Tibial nerve (tissue), 3 donors: ENCODE measurements at regions not wholly inside any gene's neighbourhood (a gene's known extent, or its start where the extent isn't known, plus 50 kb on each side); places are given as distances from the start of the nearest gene placed in this dataset.

Experiments used
- POLR2A ChIP-seq, 2 donors: fragments of 450-650 bp; IDR thresholded peaks; one replicate each; pipeline ENCODE4 v1.6.1; 2017; ENCODE audit warnings: antibody characterized with exemption in 2 of 2, mild to moderate bottlenecking in 2 of 2, moderate library complexity in 2 of 2
- TF ChIP-seq, protein P1 (sequence below), 5 experiments: fragments of 200-600 bp in 3 of 5; fragments of 450-650 bp in 2 of 5; sonication (generic) in 3 of 5; IDR thresholded peaks; one replicate each; pipeline ENCODE4 v1.5.1; 2016 to 2019; ENCODE audit warnings: antibody characterized with exemption in 5 of 5, mild to moderate bottlenecking in 3 of 5, moderate library complexity in 2 of 5

DNA sequence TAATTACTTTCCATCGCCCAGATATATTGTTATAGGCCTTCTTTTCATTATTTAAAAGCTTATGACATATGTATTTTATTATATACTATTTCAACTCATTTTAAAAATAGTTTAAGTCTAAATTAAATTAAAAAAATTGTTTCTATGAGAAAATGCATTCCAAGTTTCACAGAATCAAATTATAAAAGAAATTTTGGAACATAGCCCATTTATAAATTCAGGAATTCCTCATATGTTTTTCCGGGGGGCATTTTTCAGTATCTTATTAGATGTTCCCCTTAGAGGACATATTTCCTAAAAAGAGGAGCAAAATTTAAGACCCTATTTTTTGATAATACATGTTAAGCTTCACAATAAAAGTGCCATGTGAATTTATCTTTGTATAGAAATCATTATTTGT is 119.9 kb upstream of the ATP2B1 start:
- TF ChIP-seq POLR2A (IDR thresholded peaks at IDR 0.05) = no peak
- TF ChIP-seq, protein P1, sequence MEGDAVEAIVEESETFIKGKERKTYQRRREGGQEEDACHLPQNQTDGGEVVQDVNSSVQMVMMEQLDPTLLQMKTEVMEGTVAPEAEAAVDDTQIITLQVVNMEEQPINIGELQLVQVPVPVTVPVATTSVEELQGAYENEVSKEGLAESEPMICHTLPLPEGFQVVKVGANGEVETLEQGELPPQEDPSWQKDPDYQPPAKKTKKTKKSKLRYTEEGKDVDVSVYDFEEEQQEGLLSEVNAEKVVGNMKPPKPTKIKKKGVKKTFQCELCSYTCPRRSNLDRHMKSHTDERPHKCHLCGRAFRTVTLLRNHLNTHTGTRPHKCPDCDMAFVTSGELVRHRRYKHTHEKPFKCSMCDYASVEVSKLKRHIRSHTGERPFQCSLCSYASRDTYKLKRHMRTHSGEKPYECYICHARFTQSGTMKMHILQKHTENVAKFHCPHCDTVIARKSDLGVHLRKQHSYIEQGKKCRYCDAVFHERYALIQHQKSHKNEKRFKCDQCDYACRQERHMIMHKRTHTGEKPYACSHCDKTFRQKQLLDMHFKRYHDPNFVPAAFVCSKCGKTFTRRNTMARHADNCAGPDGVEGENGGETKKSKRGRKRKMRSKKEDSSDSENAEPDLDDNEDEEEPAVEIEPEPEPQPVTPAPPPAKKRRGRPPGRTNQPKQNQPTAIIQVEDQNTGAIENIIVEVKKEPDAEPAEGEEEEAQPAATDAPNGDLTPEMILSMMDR (IDR thresholded peaks at IDR 0.05) = no peak
